Mucosa of descending colon (tissue), 3 donors: ENCODE measurements at regions not wholly inside any gene's neighbourhood (a gene's known extent, or its start where the extent isn't known, plus 50 kb on each side); places are given as distances from the start of the nearest gene placed in this dataset.
"Not testable (repeated sequence)": the region's sequence is repeated elsewhere in the genome, so short reads cannot be mapped to it uniquely, and the experiment has no call there.

Experiments used
- ATAC-seq: fragments of 200-7000 bp; cut with Tn5 transposase; one replicate; pipeline ENCODE4 v1.9.1; 2020; ENCODE audit warnings: mild to moderate bottlenecking, moderate library complexity
- DNase-seq, 3 donors: peaks; one replicate each; pipeline ENCODE4 v3.0.0-alpha.2; 2020
- H3K36me3 ChIP-seq: fragments of 200-600 bp; one replicate; pipeline ENCODE4 v1.8.0; 2021; ENCODE audit warnings: low read depth, mild to moderate bottlenecking
- H3K4me1 ChIP-seq: fragments of 200-600 bp; one replicate; pipeline ENCODE4 v1.8.0; 2021; ENCODE audit warnings: low read depth, mild to moderate bottlenecking
- H3K4me3 ChIP-seq: fragments of 200-600 bp; one replicate; pipeline ENCODE4 v1.8.0; 2021; ENCODE audit warnings: mild to moderate bottlenecking
- H3K9me3 ChIP-seq: fragments of 200-600 bp; one replicate; pipeline ENCODE4 v1.8.0; 2021; ENCODE audit warnings: mild to moderate bottlenecking
- intact Hi-C, 2 donors: fragments of 100-400 bp; cut with DNase I in 1 of 2; cut with micrococcal nuclease in 1 of 2; formaldehyde crosslinking; loops; one replicate each; pipeline versions ENCODE4 v1.11.0 to v1.11.1; 2022; cut with DNase I, micrococcal nuclease
- donor health status: DM: no; HTN: no; CAD: no; lungs with moderate emphysema.
- donor health status: DM: no; HTN: no; CAD: no.
- donor health status: DM: no; HTN: yes; CAD: no.

GRCh38 chr12:9420817-9421519 lies 186.7 kb downstream of the KLRB1 start:
- H3K4me3 ChIP-seq, H3K36me3 ChIP-seq, H3K9me3 ChIP-seq, DNase-seq, ATAC-seq, intact Hi-C loops, H3K4me1 ChIP-seq: not testable (repeated sequence)

GRCh38 chr12:9418669-9419041 lies 189.1 kb downstream of the KLRB1 start:
- H3K9me3 ChIP-seq, H3K4me1 ChIP-seq, H3K36me3 ChIP-seq, intact Hi-C loops, H3K4me3 ChIP-seq, DNase-seq, ATAC-seq: not testable (repeated sequence)

- H3K9me3 ChIP-seq, H3K36me3 ChIP-seq, H3K4me1 ChIP-seq, intact Hi-C loops, H3K4me3 ChIP-seq: not testable (repeated sequence)
- DNase-seq = peak; percentile 68 to 71 (median 71)
- peak; percentile 98 for ATAC-seq
Observed at GRCh38 chr12:9417947-9418668, 189.6 kb downstream of the KLRB1 start.

GRCh38 chr12:9417341-9417740 lies 190.4 kb downstream of the KLRB1 start:
- intact Hi-C loops, DNase-seq, H3K4me1 ChIP-seq, H3K4me3 ChIP-seq, H3K9me3 ChIP-seq, ATAC-seq, H3K36me3 ChIP-seq: not testable (repeated sequence)

- DNase-seq, ATAC-seq, H3K4me1 ChIP-seq, intact Hi-C loops, H3K36me3 ChIP-seq, H3K4me3 ChIP-seq, H3K9me3 ChIP-seq: not testable (repeated sequence)
Observed at GRCh38 chr12:9416346-9416745, 191.4 kb downstream of the KLRB1 start.

GRCh38 chr12:9415898-9416297 lies 191.8 kb downstream of the KLRB1 start:
- H3K4me1 ChIP-seq, H3K4me3 ChIP-seq, H3K9me3 ChIP-seq, intact Hi-C loops, H3K36me3 ChIP-seq, ATAC-seq, DNase-seq: not testable (repeated sequence)

- H3K4me3 ChIP-seq, H3K9me3 ChIP-seq, intact Hi-C loops, DNase-seq, ATAC-seq, H3K4me1 ChIP-seq, H3K36me3 ChIP-seq: not testable (repeated sequence)
Observed at GRCh38 chr12:9413862-9414261, 193.9 kb downstream of the KLRB1 start.

- H3K36me3 ChIP-seq, DNase-seq, ATAC-seq, H3K4me1 ChIP-seq, H3K9me3 ChIP-seq, intact Hi-C loops, H3K4me3 ChIP-seq: not testable (repeated sequence)
Observed at GRCh38 chr12:9412459-9412858, 195.3 kb downstream of the KLRB1 start.

- peak; percentile 56 for ATAC-seq
- H3K4me3 ChIP-seq, H3K36me3 ChIP-seq, H3K9me3 ChIP-seq, intact Hi-C loops, DNase-seq, H3K4me1 ChIP-seq: not testable (repeated sequence)
Observed at GRCh38 chr12:9411616-9412268, 196.0 kb downstream of the KLRB1 start.

- intact Hi-C loops, H3K4me3 ChIP-seq, H3K36me3 ChIP-seq, ATAC-seq, H3K4me1 ChIP-seq, H3K9me3 ChIP-seq, DNase-seq: not testable (repeated sequence)
Observed at GRCh38 chr12:9407425-9407748, 199.2 kb upstream of the PZP start.
